MG63 (cell line): ENCODE measurements at regions not wholly inside any gene's neighbourhood (a gene's known extent, or its start where the extent isn't known, plus 50 kb on each side); places are given as distances from the start of the nearest gene placed in this dataset.

ENCODE experiments used
- DNase-seq: peaks from one replicate; pipeline ENCODE4 v3.0.0-alpha.2; 2020
- H3K27me3 ChIP-seq: fragments of 250-450 bp; sonication (Bioruptor Pico); 2 replicates; pipeline ENCODE4 v1.5.1; 2020; ENCODE audit warnings: mild to moderate bottlenecking, moderate library complexity
- H3K36me3 ChIP-seq: fragments of 250-450 bp; sonication (Bioruptor Pico); 2 replicates; pipeline ENCODE4 v1.5.1; 2020; ENCODE audit warnings: mild to moderate bottlenecking, moderate library complexity
- H3K4me3 ChIP-seq: fragments of 250-450 bp; sonication (Bioruptor Pico); 2 replicates; pipeline ENCODE4 v1.5.1; 2020; ENCODE audit warnings: mild to moderate bottlenecking, moderate library complexity
- H3K9me3 ChIP-seq: fragments of 250-450 bp; sonication (Bioruptor Pico); 2 replicates; pipeline ENCODE4 v1.5.1; 2020; ENCODE audit warnings: mild to moderate bottlenecking, moderate library complexity

GRCh38 chr4:130127297-130127696 is 1031.3 kb downstream of the C4orf33 start:
- H3K4me3 ChIP-seq: no peak overlapping the region
- no peak for DNase-seq
- H3K27me3 ChIP-seq: no peaks in the 10 kb centered on the region
- no peaks in the 10 kb centered on the region for H3K9me3 ChIP-seq
- no peaks in the 10 kb centered on the region for H3K36me3 ChIP-seq

- H3K36me3 ChIP-seq: no peaks in the 10 kb centered on the region
- H3K4me3 ChIP-seq: no peak overlapping the region
- H3K27me3 ChIP-seq: no peaks in the 10 kb centered on the region
- no peak for DNase-seq
- no peaks in the 10 kb centered on the region for H3K9me3 ChIP-seq
These were observed 1035.6 kb downstream of the C4orf33 start for GRCh38 chr4:130131536-130131935.

GRCh38 chr4:130141651-130142050 is 1045.7 kb downstream of the C4orf33 start:
- Histone ChIP-seq H3K27me3 (no peaks in the 10 kb centered on the region), H3K36me3 (no peaks in the 10 kb centered on the region), H3K9me3 (no peaks in the 10 kb centered on the region), H3K4me3 (no peak overlapping the region)
- no peak for DNase-seq

GRCh38 chr4:130143656-130144055 is 1047.7 kb downstream of the C4orf33 start:
- Histone ChIP-seq H3K4me3 (no peak overlapping the region), H3K36me3 (no peaks in the 10 kb centered on the region), H3K9me3 (no peaks in the 10 kb centered on the region), H3K27me3 (no peaks in the 10 kb centered on the region)
- DNase-seq: no peak

- DNase-seq: no peak
- no peaks in the 10 kb centered on the region for H3K27me3 ChIP-seq
- no peaks in the 10 kb centered on the region for H3K36me3 ChIP-seq
- H3K9me3 ChIP-seq: no peaks in the 10 kb centered on the region
- no peak overlapping the region for H3K4me3 ChIP-seq
These were observed 1050.8 kb downstream of the C4orf33 start for GRCh38 chr4:130146773-130147172.

GRCh38 chr4:130147641-130148040 is 1051.7 kb downstream of the C4orf33 start:
- DNase-seq: no peak
- Histone ChIP-seq H3K4me3 (no peak overlapping the region), H3K9me3 (no peaks in the 10 kb centered on the region), H3K27me3 (no peaks in the 10 kb centered on the region), H3K36me3 (no peaks in the 10 kb centered on the region)

- no peak for DNase-seq
- no peaks in the 10 kb centered on the region for H3K36me3 ChIP-seq
- H3K27me3 ChIP-seq: no peaks in the 10 kb centered on the region
- no peaks in the 10 kb centered on the region for H3K9me3 ChIP-seq
- no peak overlapping the region for H3K4me3 ChIP-seq
These were observed 1058.9 kb downstream of the C4orf33 start for GRCh38 chr4:130154901-130155300.

- no peak for DNase-seq
- Histone ChIP-seq H3K36me3 (no peaks in the 10 kb centered on the region), H3K9me3 (no peaks in the 10 kb centered on the region), H3K4me3 (no peak overlapping the region), H3K27me3 (no peaks in the 10 kb centered on the region)
These were observed 1067.7 kb downstream of the C4orf33 start for GRCh38 chr4:130163701-130164100.

GRCh38 chr4:130165381-130165780 is 1069.4 kb downstream of the C4orf33 start:
- no peaks in the 10 kb centered on the region for H3K9me3 ChIP-seq
- H3K27me3 ChIP-seq: no peaks in the 10 kb centered on the region
- DNase-seq: no peak
- no peaks in the 10 kb centered on the region for H3K36me3 ChIP-seq
- no peak overlapping the region for H3K4me3 ChIP-seq

- H3K36me3 ChIP-seq: no peaks in the 10 kb centered on the region
These were observed 1076.2 kb downstream of the C4orf33 start for GRCh38 chr4:130172156-130172555.

GRCh38 chr4:130178106-130178505 is 1082.2 kb downstream of the C4orf33 start:
- no peak overlapping the region for H3K4me3 ChIP-seq
- no peaks in the 10 kb centered on the region for H3K27me3 ChIP-seq
- DNase-seq: no peak
- no peaks in the 10 kb centered on the region for H3K36me3 ChIP-seq
- H3K9me3 ChIP-seq: no peaks in the 10 kb centered on the region

More at GRCh38 chr4:130172156-130172555, 1076.2 kb downstream of the C4orf33 start:
- DNase-seq: no peak
- Histone ChIP-seq H3K4me3 (no peak overlapping the region), H3K27me3 (no peaks in the 10 kb centered on the region), H3K9me3 (no peaks in the 10 kb centered on the region)

- H3K9me3 ChIP-seq: no peaks in the 10 kb centered on the region
- H3K27me3 ChIP-seq: no peaks in the 10 kb centered on the region
- no peak for DNase-seq
- H3K36me3 ChIP-seq: no peaks in the 10 kb centered on the region
- H3K4me3 ChIP-seq: no peak overlapping the region
These were observed 1087.1 kb downstream of the C4orf33 start for GRCh38 chr4:130183096-130183495.

GRCh38 chr4:130183766-130184165 is 1087.8 kb downstream of the C4orf33 start:
- Histone ChIP-seq H3K9me3 (no peaks in the 10 kb centered on the region), H3K4me3 (no peak overlapping the region), H3K27me3 (no peaks in the 10 kb centered on the region), H3K36me3 (no peaks in the 10 kb centered on the region)
- no peak for DNase-seq

- no peak for DNase-seq
- H3K27me3 ChIP-seq: no peaks in the 10 kb centered on the region
- no peaks in the 10 kb centered on the region for H3K36me3 ChIP-seq
- no peak overlapping the region for H3K4me3 ChIP-seq
- no peaks in the 10 kb centered on the region for H3K9me3 ChIP-seq
These were observed 1089.2 kb downstream of the C4orf33 start for GRCh38 chr4:130185123-130185522.

- H3K4me3 ChIP-seq: no peak overlapping the region
- no peaks in the 10 kb centered on the region for H3K36me3 ChIP-seq
- DNase-seq: no peak
- no peaks in the 10 kb centered on the region for H3K27me3 ChIP-seq
- H3K9me3 ChIP-seq: no peaks in the 10 kb centered on the region
These were observed 1091.0 kb downstream of the C4orf33 start for GRCh38 chr4:130186931-130187330.

GRCh38 chr4:130187587-130187986 is 1091.6 kb downstream of the C4orf33 start:
- DNase-seq: no peak
- no peaks in the 10 kb centered on the region for H3K36me3 ChIP-seq
- no peaks in the 10 kb centered on the region for H3K27me3 ChIP-seq
- H3K9me3 ChIP-seq: no peaks in the 10 kb centered on the region
- no peak overlapping the region for H3K4me3 ChIP-seq

GRCh38 chr4:130192787-130193186 is 1096.8 kb downstream of the C4orf33 start:
- no peaks in the 10 kb centered on the region for H3K36me3 ChIP-seq
- no peaks in the 10 kb centered on the region for H3K9me3 ChIP-seq
- H3K27me3 ChIP-seq: no peaks in the 10 kb centered on the region
- H3K4me3 ChIP-seq: no peak overlapping the region
- DNase-seq: no peak

GRCh38 chr4:130197946-130198345 is 1102.0 kb downstream of the C4orf33 start:
- no peaks in the 10 kb centered on the region for H3K36me3 ChIP-seq
- no peak for DNase-seq

GRCh38 chr4:130203571-130203970 is 1107.6 kb downstream of the C4orf33 start:
- DNase-seq: no peak
- Histone ChIP-seq H3K4me3 (no peak overlapping the region), H3K27me3 (no peaks in the 10 kb centered on the region), H3K9me3 (no peaks in the 10 kb centered on the region), H3K36me3 (no peaks in the 10 kb centered on the region)

More at GRCh38 chr4:130197946-130198345, 1102.0 kb downstream of the C4orf33 start:
- no peaks in the 10 kb centered on the region for H3K27me3 ChIP-seq
- no peak overlapping the region for H3K4me3 ChIP-seq
- no peaks in the 10 kb centered on the region for H3K9me3 ChIP-seq
